SK-N-SH (cell line): ENCODE measurements at regions not wholly inside any gene's neighbourhood (a gene's known extent, or its start where the extent isn't known, plus 50 kb on each side); places are given as distances from the start of the nearest gene placed in this dataset.

Experiments used
- CTCF ChIA-PET: fragments of 300-600, 350-600 bp; formaldehyde crosslinking; extraction: SDS; loops from one replicate; lab custom pipeline; 2021; lab: Yijun Ruan, JAX
- POLR2A ChIA-PET: fragments of 350-600 bp; sonication (Branson Sonifier 250); formaldehyde crosslinking; extraction: SDS; loops from one replicate; lab custom pipeline; 2020; ENCODE audit warnings: antibody characterized with exemption, inconsistent platforms; lab: Yijun Ruan, JAX
- DNase-seq: peaks from one replicate; pipeline ENCODE4 v3.0.0; 2012
- H2AFZ ChIP-seq: fragments of 200-600 bp; sonication (generic); 2 replicates; pipeline ENCODE4 v1.8.1; 2016; ENCODE audit warnings: antibody characterized with exemption, mild to moderate bottlenecking, low read depth
- H3F3A ChIP-seq: fragments of 200-600 bp; sonication (generic); replicated peaks from 2 replicates; pipeline ENCODE3; 2016; ENCODE audit warnings: antibody characterized with exemption, mild to moderate bottlenecking; ENCODE audit not compliant: insufficient read depth
- H3K27ac ChIP-seq, 2 experiments: fragments of 200-500 bp in 1 of 2; fragments of 200-600 bp in 1 of 2; sonication (Bioruptor generic) in 1 of 2; sonication (generic), shearing (Covaris generic) in 1 of 2; 2 replicates each; pipeline versions ENCODE4 v1.5.1 to v1.6.1; 2014 to 2016; ENCODE audit warnings: low read depth in 2 of 2, inconsistent platforms in 1 of 2, low read length in 1 of 2, mild to moderate bottlenecking in 1 of 2, mixed read lengths in 1 of 2
- H3K27me3 ChIP-seq: fragments of 200-600 bp; sonication (generic), shearing (Covaris generic); 2 replicates; pipeline ENCODE4 v1.6.1; 2016; ENCODE audit warnings: mixed run types; ENCODE audit not compliant: insufficient read depth
- H3K36me3 ChIP-seq, 2 experiments: fragments of 200-500 bp in 1 of 2; fragments of 200-600 bp in 1 of 2; sonication (Bioruptor generic) in 1 of 2; sonication (generic) in 1 of 2; replicated peaks in 1 of 2; 2 replicates each; pipeline versions ENCODE3 to v1.5.1; 2014 to 2016; ENCODE audit warnings: low read length in 1 of 2, mild to moderate bottlenecking in 1 of 2; ENCODE audit not compliant: insufficient read depth in 2 of 2, control insufficient read depth in 1 of 2
- H3K4me1 ChIP-seq, 2 experiments: fragments of 200-500 bp in 1 of 2; fragments of 200-600 bp in 1 of 2; sonication (Bioruptor generic) in 1 of 2; sonication (generic), shearing (Covaris generic) in 1 of 2; 2 replicates each; pipeline versions ENCODE4 v1.5.1 to v1.6.1; 2014 to 2016; ENCODE audit warnings: low read depth in 1 of 2, low read length in 1 of 2, mixed run types in 1 of 2; ENCODE audit not compliant: insufficient read depth in 2 of 2, control insufficient read depth in 1 of 2
- H3K4me2 ChIP-seq: fragments of 200-600 bp; sonication (generic), shearing (Covaris generic); 2 replicates; pipeline ENCODE4 v1.6.1; 2017; ENCODE audit warnings: mixed run types
- H3K4me3 ChIP-seq, 2 experiments: fragments of 200-500 bp in 1 of 2; fragments of 200-600 bp in 1 of 2; sonication (Bioruptor generic) in 1 of 2; sonication (generic), shearing (Covaris generic) in 1 of 2; 2 replicates each; pipeline versions ENCODE4 v1.5.1 to v1.8.1; 2014 to 2016; ENCODE audit warnings: low read depth in 2 of 2, inconsistent platforms in 1 of 2, low read length in 1 of 2, mild to moderate bottlenecking in 1 of 2, mixed read lengths in 1 of 2, moderate library complexity in 1 of 2
- H3K79me2 ChIP-seq: fragments of 200-600 bp; sonication (generic); 2 replicates; pipeline ENCODE4 v1.8.1; 2017; ENCODE audit warnings: mild to moderate bottlenecking; ENCODE audit not compliant: insufficient read depth
- H3K9ac ChIP-seq: fragments of 200-600 bp; sonication (generic); 2 replicates; pipeline ENCODE4 v1.6.1; 2017; ENCODE audit warnings: mixed run types
- H3K9me2 ChIP-seq: fragments of 200-600 bp; sonication (generic); 2 replicates; pipeline ENCODE4 v1.6.1; 2017; ENCODE audit warnings: mixed run types
- H3K9me3 ChIP-seq: fragments of 200-600 bp; sonication (generic); 2 replicates; pipeline ENCODE4 v1.6.1; 2017; ENCODE audit warnings: mixed run types, mild to moderate bottlenecking, moderate library complexity
- H4K20me1 ChIP-seq: fragments of 200-600 bp; sonication (generic); 2 replicates; pipeline ENCODE4 v1.6.1; 2017; ENCODE audit warnings: mild to moderate bottlenecking, mixed run types; ENCODE audit not compliant: insufficient read depth
- CHD2 ChIP-seq: fragments of 150-350 bp; IDR thresholded peaks from 2 replicates; pipeline ENCODE4 v1.6.1; 2018; ENCODE audit warnings: low read length; ENCODE audit not compliant: partially characterized antibody
- FOSL2 ChIP-seq: IDR thresholded peaks from 2 replicates; pipeline ENCODE4 v1.4.0; 2012; ENCODE audit warnings: low read depth, mild to moderate bottlenecking, moderate library complexity, borderline replicate concordance
- FOXJ3 ChIP-seq: sonication (generic); formaldehyde crosslinking; IDR thresholded peaks from 2 replicates; pipeline ENCODE4 v1.5.1; 2020; ENCODE audit warnings: mild to moderate bottlenecking, missing genetic modification reagents
- FOXM1 ChIP-seq: IDR thresholded peaks from 2 replicates; pipeline ENCODE4 v1.4.0; 2012; ENCODE audit warnings: low read depth, mild to moderate bottlenecking
- GATA2 ChIP-seq: sonication (generic); formaldehyde crosslinking; IDR thresholded peaks from 2 replicates; pipeline ENCODE4 v1.5.0; 2020; ENCODE audit warnings: mild to moderate bottlenecking, missing genetic modification reagents
- JUND ChIP-seq: IDR thresholded peaks from 2 replicates; pipeline ENCODE4 v1.4.0; 2012
- MEF2A ChIP-seq: IDR thresholded peaks from 2 replicates; pipeline ENCODE4 v1.4.0; 2012; ENCODE audit warnings: low read depth, borderline replicate concordance
- NFIC ChIP-seq: IDR thresholded peaks from 2 replicates; pipeline ENCODE4 v1.4.0; 2012; ENCODE audit warnings: borderline replicate concordance
- NRF1 ChIP-seq: IDR thresholded peaks from 2 replicates; pipeline ENCODE4 v1.6.1; 2012; ENCODE audit warnings: low read depth, mild to moderate bottlenecking, low read length
- POLR2AphosphoS5 ChIP-seq: IDR thresholded peaks from 2 replicates; pipeline ENCODE4 v1.6.1; 2012; ENCODE audit warnings: low read depth, low read length
- SIN3A ChIP-seq: IDR thresholded peaks from 2 replicates; pipeline ENCODE4 v1.6.1; 2012; ENCODE audit warnings: low read depth, mild to moderate bottlenecking, low read length, moderate library complexity, borderline replicate concordance
- TAF1 ChIP-seq: IDR thresholded peaks from 2 replicates; pipeline ENCODE4 v1.6.1; 2012; ENCODE audit warnings: low read depth, mild to moderate bottlenecking, low read length, moderate library complexity, borderline replicate concordance
- WGBS: methylation state at CpG from one replicate; pipeline ENCODE4 v1.1.6; 2017; ENCODE audit warnings: low lambda C conversion rate; 5-methylcytosine and 5-hydroxymethylcytosine counted together
- TF ChIP-seq, protein P1 (sequence below): fragments of 150-350 bp; IDR thresholded peaks from 2 replicates; pipeline ENCODE4 v1.6.1; 2016; ENCODE audit warnings: mild to moderate bottlenecking, low read depth, low read length
- TF ChIP-seq, protein P2 (sequence below): IDR thresholded peaks from 2 replicates; pipeline ENCODE4; 2012
- TF ChIP-seq, protein P3 (sequence below): IDR thresholded peaks from 2 replicates; pipeline ENCODE4 v1.4.0; 2012; ENCODE audit warnings: low read depth
- TF ChIP-seq, protein P4 (sequence below): IDR thresholded peaks from 2 replicates; pipeline ENCODE4 v1.6.1; 2012; ENCODE audit warnings: mild to moderate bottlenecking, low read depth, low read length, moderate library complexity
- TF ChIP-seq, protein P5 (sequence below): fragments of 150-350 bp; IDR thresholded peaks from 2 replicates; pipeline ENCODE4 v1.6.1; 2017; ENCODE audit warnings: antibody characterized with exemption, low read length, low read depth, borderline replicate concordance

DNA sequence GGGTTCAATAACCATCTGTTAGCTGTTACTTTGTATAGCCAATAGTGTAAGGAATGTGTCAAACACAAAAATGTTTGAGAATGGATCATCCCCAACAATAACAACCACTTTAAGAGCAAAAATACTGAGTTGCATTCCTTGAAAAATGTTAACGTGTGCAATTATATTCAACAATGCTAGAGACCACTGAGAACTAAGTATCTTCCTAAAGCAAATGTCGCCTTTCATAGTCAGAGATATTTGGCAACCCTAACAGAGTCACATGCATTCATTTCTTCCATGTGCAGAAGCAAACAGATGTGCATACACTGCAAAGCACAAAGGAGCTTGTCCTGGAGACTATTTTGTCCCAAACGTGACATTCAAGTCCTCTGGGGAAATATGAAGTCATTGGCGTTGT, 448.6 kb downstream of the GJA1 start (continued):
- TF ChIP-seq, protein P1, sequence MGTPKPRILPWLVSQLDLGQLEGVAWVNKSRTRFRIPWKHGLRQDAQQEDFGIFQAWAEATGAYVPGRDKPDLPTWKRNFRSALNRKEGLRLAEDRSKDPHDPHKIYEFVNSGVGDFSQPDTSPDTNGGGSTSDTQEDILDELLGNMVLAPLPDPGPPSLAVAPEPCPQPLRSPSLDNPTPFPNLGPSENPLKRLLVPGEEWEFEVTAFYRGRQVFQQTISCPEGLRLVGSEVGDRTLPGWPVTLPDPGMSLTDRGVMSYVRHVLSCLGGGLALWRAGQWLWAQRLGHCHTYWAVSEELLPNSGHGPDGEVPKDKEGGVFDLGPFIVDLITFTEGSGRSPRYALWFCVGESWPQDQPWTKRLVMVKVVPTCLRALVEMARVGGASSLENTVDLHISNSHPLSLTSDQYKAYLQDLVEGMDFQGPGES = no peak
- TF ChIP-seq GATA2 (CRISPR knock-in tag) = no peak
- TF ChIP-seq NFIC = no peak

DNA sequence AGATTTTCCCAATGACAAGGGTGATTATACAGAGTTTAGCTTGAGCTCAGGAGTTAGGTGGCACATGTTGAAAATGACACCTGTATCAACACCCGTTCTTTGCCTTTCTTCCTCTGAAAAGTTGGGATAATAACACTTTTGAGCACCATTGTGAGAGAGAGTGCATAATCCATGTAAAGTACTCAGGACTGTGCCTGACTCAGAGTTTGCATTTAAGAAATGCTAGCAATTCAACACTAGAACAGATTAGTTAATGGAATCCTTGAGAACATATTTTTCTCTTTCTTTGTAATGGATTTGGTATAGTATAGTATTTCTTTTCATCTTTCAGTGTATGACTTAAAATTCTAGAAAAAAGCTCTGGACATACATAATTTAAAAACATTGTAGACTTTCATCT, 449.2 kb downstream of the GJA1 start:
- Histone ChIP-seq H4K20me1 (no peaks in the 10 kb centered on the region), H3K4me2 (no peak overlapping the region)
- TF ChIP-seq CHD2 = no peak
- TF ChIP-seq, protein P2, sequence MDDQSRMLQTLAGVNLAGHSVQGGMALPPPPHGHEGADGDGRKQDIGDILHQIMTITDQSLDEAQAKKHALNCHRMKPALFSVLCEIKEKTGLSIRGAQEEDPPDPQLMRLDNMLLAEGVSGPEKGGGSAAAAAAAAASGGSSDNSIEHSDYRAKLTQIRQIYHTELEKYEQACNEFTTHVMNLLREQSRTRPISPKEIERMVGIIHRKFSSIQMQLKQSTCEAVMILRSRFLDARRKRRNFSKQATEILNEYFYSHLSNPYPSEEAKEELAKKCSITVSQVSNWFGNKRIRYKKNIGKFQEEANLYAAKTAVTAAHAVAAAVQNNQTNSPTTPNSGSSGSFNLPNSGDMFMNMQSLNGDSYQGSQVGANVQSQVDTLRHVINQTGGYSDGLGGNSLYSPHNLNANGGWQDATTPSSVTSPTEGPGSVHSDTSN = no peak
- TF ChIP-seq POLR2AphosphoS5 = no peak
- TF ChIP-seq, protein P3, sequence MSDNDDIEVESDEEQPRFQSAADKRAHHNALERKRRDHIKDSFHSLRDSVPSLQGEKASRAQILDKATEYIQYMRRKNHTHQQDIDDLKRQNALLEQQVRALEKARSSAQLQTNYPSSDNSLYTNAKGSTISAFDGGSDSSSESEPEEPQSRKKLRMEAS = no peak
- TF ChIP-seq MEF2A = no peak
- no peak for TF ChIP-seq FOXJ3 (CRISPR knock-in tag)
- TF ChIP-seq, all 33 proteins: peak for 0
- Histone ChIP-seq H3K27me3 (no peaks in the 10 kb centered on the region), H3F3A (peaks cover 4% of the 10 kb centered on the region), H3K4me3 (no peak overlapping the region), H3K9me2 (no peaks in the 10 kb centered on the region), H3K36me3 (no peaks in the 10 kb centered on the region), H3K27ac (no peak overlapping the region), H3K9me3 (no peaks in the 10 kb centered on the region), H3K79me2 (no peaks in the 10 kb centered on the region), H3K9ac (no peak overlapping the region), H3K4me1 (peaks cover 0 to 23% of the 10 kb centered on the region in 2 experiments; a peak in 3 of 4 replicates), H2AFZ (no peak overlapping the region)
- 73% methylated on average over 1 of the region's 1 CpG for WGBS
- CTCF ChIA-PET = interaction anchor here (0.6 to 1.2 kb wide), 2 partner anchors 35 to 299 kb away, joined by 3 to 4 read pairs; no protein-coding TSS in a partner anchor
- no peak for DNase-seq
- POLR2A ChIA-PET = no interaction called here

DNA sequence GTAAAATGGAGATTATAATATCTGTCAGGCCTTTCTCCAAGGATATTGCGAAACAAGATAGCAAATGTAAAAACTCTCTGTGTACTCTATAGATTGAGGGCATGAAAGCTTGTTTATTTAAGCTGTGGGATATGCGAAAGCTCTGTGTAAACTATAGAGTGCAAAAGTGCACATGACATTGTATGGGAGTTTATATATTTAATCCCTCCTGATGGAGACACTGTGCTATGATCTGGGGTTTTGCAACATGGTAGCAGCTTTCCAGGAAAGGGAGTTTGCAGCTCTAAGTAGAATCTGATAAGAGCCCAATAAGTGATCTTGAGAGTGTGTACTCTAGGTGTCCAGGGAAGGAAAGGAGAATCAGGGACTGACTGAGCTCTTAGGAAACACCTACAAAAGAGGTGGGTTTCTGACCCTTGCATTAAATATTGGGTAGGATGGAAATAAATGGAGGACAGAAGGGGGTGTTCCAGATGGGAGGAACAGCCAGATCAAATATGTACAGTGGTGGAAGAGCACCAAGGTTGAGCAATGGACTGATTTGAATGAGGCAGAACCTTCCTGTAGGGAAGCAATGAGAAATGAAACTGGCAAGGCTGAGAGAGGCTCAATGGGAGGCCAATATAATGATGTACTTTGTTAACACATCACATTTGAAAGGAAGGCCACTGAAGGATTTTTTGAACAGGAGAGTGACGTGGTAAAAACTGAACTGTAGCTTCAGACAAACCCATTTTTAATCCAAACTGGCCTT, 450.1 kb downstream of the GJA1 start:
- no peaks in the 10 kb centered on the region for H3K79me2 ChIP-seq
- no peaks in the 10 kb centered on the region for H3K27me3 ChIP-seq
- H4K20me1 ChIP-seq = no peaks in the 10 kb centered on the region
- H3K27ac ChIP-seq = no peak overlapping the region
- 82% methylated on average over 3 of the region's 3 CpGs for WGBS
- no peak overlapping the region for H3K4me3 ChIP-seq
- H3K9ac ChIP-seq = no peak overlapping the region
- ChIA-PET CTCF (interaction anchor here (1.2 kb wide), 1 partner anchor 36 kb away, joined by 4 read pairs; no protein-coding TSS in a partner anchor), POLR2A (no interaction called here)
- H3K4me2 ChIP-seq = no peak overlapping the region
- H2AFZ ChIP-seq = no peak overlapping the region
- peaks cover 4% of the 10 kb centered on the region for H3F3A ChIP-seq
- no peak for DNase-seq
- H3K36me3 ChIP-seq = no peaks in the 10 kb centered on the region
- H3K9me2 ChIP-seq = no peaks in the 10 kb centered on the region
- H3K4me1 ChIP-seq = peaks cover 0 to 30% of the 10 kb centered on the region in 2 experiments
- H3K9me3 ChIP-seq = no peaks in the 10 kb centered on the region
- TF ChIP-seq FOXM1 = no peak
- no peak for TF ChIP-seq FOSL2
- TF ChIP-seq, protein P4, sequence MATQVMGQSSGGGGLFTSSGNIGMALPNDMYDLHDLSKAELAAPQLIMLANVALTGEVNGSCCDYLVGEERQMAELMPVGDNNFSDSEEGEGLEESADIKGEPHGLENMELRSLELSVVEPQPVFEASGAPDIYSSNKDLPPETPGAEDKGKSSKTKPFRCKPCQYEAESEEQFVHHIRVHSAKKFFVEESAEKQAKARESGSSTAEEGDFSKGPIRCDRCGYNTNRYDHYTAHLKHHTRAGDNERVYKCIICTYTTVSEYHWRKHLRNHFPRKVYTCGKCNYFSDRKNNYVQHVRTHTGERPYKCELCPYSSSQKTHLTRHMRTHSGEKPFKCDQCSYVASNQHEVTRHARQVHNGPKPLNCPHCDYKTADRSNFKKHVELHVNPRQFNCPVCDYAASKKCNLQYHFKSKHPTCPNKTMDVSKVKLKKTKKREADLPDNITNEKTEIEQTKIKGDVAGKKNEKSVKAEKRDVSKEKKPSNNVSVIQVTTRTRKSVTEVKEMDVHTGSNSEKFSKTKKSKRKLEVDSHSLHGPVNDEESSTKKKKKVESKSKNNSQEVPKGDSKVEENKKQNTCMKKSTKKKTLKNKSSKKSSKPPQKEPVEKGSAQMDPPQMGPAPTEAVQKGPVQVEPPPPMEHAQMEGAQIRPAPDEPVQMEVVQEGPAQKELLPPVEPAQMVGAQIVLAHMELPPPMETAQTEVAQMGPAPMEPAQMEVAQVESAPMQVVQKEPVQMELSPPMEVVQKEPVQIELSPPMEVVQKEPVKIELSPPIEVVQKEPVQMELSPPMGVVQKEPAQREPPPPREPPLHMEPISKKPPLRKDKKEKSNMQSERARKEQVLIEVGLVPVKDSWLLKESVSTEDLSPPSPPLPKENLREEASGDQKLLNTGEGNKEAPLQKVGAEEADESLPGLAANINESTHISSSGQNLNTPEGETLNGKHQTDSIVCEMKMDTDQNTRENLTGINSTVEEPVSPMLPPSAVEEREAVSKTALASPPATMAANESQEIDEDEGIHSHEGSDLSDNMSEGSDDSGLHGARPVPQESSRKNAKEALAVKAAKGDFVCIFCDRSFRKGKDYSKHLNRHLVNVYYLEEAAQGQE = no peak
- no peak for TF ChIP-seq POLR2AphosphoS5
- TF ChIP-seq SIN3A = no peak
- TF ChIP-seq, protein P5, sequence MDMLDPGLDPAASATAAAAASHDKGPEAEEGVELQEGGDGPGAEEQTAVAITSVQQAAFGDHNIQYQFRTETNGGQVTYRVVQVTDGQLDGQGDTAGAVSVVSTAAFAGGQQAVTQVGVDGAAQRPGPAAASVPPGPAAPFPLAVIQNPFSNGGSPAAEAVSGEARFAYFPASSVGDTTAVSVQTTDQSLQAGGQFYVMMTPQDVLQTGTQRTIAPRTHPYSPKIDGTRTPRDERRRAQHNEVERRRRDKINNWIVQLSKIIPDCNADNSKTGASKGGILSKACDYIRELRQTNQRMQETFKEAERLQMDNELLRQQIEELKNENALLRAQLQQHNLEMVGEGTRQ = no peak
- no peak for TF ChIP-seq NRF1
- TF ChIP-seq JUND = no peak
- TF ChIP-seq TAF1 = no peak
